Upper lobe of left lung (tissue), 6 donors: ENCODE measurements at regions not wholly inside any gene's neighbourhood (a gene's known extent, or its start where the extent isn't known, plus 50 kb on each side); places are given as distances from the start of the nearest gene placed in this dataset.

Source experiments
- ATAC-seq, 2 donors: fragments of 200-7000 bp; cut with Tn5 transposase; one replicate each; pipeline ENCODE4 v1.9.1; 2022; ENCODE audit warnings: mild to moderate bottlenecking in 2 of 2, moderate library complexity in 2 of 2; ENCODE audit not compliant: low FRiP score in 2 of 2
- DNase-seq, 2 donors: peaks; one replicate each; pipeline ENCODE4 v3.0.0-alpha.2; 2019 to 2020
- H3K27ac ChIP-seq, 4 donors: fragments of 200-600 bp; sonication (generic); one replicate each; pipeline ENCODE4 v1.5.1; 2016 to 2019
- H3K27me3 ChIP-seq, 4 donors: fragments of 200-600 bp; sonication (generic); one replicate each; pipeline ENCODE4 v1.5.1; 2017 to 2019
- H3K36me3 ChIP-seq, 4 donors: fragments of 200-600 bp; sonication (generic); one replicate each; pipeline ENCODE4 v1.5.1; 2016 to 2019
- H3K4me1 ChIP-seq, 4 donors: fragments of 200-600 bp; sonication (generic); one replicate each; pipeline ENCODE4 v1.5.1; 2018 to 2019
- H3K4me3 ChIP-seq, 4 donors: fragments of 200-600 bp; sonication (generic); one replicate each; pipeline ENCODE4 v1.5.1; 2017 to 2019; ENCODE audit warnings: mild to moderate bottlenecking in 2 of 4, moderate library complexity in 1 of 4
- H3K9me3 ChIP-seq, 4 donors: fragments of 200-600 bp; sonication (generic); one replicate each; pipeline ENCODE4 v1.5.1; 2018 to 2019
- EP300 ChIP-seq, 4 donors: sonication (generic); formaldehyde crosslinking; IDR thresholded peaks; one replicate each; pipeline ENCODE4 v1.5.1; 2017; ENCODE audit warnings: antibody characterized with exemption in 4 of 4, control low read depth in 2 of 4
- POLR2A ChIP-seq, 4 donors: fragments of 450-650 bp; IDR thresholded peaks; one replicate each; pipeline ENCODE4 v1.5.1; 2016 to 2017; ENCODE audit warnings: antibody characterized with exemption in 4 of 4, mild to moderate bottlenecking in 2 of 4
- POLR2AphosphoS5 ChIP-seq, 2 donors: sonication (generic); formaldehyde crosslinking; IDR thresholded peaks; one replicate each; pipeline ENCODE4 v1.5.1; 2017; ENCODE audit warnings: antibody characterized with exemption in 2 of 2
- WGBS, 2 donors: methylation state at CpG; one replicate each; pipeline ENCODE4 v1.1.5; 2017 to 2018; 5-methylcytosine and 5-hydroxymethylcytosine counted together
- TF ChIP-seq, protein P1 (sequence below), 6 experiments: fragments of 450-650 bp in 4 of 6; fragments of 200-600 bp in 2 of 6; sonication (generic) in 2 of 6; IDR thresholded peaks; one replicate each; pipeline ENCODE4 v1.5.1; 2016 to 2019; ENCODE audit warnings: antibody characterized with exemption in 6 of 6
- donor health status: DM: no; HTN: no; CAD: no; lungs with moderate emphysema.
- donor health status: DM: no; HTN: yes; CAD: no; lungs with severe emphysema.

DNA sequence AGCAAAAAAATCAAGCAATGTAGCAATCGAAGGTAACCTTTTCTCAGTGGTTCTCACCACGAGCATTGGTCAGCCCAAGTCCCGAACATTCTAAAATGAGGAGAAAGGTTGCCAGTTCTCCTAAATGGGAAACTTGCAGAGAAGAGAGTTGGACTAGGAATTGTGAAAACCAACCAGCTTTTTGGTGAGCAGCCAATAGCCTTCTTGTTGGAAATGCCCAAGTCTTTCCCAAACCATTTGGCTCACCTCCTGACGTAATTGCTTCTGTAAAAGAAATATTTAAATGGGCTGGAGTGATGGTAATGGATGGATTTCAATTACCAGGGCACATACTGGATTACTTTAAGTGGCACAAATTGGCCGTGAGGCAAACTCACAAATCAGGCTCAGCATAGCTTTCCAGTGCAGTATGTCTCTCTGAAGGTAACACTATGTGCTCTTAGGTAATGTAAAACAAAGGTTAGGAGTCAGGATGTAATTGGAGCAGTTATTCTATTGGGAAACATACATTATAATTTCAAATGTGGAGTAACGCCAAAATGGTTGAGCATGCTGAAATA is 423.2 kb downstream of the KLF5 start:
- ATAC-seq (no peak), DNase-seq (no peak)
- Histone ChIP-seq H3K9me3 (no peaks in the 10 kb centered on the region), H3K4me3 (no peak overlapping the region), H3K27me3 (no peaks in the 10 kb centered on the region), H3K4me1 (no peaks in the 10 kb centered on the region), H3K36me3 (no peaks in the 10 kb centered on the region), H3K27ac (no peak overlapping the region)
- 76 to 81% methylated on average over 6 of the region's 6 CpGs for WGBS, 2 donors
- TF ChIP-seq, protein P1, sequence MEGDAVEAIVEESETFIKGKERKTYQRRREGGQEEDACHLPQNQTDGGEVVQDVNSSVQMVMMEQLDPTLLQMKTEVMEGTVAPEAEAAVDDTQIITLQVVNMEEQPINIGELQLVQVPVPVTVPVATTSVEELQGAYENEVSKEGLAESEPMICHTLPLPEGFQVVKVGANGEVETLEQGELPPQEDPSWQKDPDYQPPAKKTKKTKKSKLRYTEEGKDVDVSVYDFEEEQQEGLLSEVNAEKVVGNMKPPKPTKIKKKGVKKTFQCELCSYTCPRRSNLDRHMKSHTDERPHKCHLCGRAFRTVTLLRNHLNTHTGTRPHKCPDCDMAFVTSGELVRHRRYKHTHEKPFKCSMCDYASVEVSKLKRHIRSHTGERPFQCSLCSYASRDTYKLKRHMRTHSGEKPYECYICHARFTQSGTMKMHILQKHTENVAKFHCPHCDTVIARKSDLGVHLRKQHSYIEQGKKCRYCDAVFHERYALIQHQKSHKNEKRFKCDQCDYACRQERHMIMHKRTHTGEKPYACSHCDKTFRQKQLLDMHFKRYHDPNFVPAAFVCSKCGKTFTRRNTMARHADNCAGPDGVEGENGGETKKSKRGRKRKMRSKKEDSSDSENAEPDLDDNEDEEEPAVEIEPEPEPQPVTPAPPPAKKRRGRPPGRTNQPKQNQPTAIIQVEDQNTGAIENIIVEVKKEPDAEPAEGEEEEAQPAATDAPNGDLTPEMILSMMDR (IDR thresholded peaks at IDR 0.05), result no peak
- no peak for TF ChIP-seq POLR2A (IDR thresholded peaks at IDR 0.05)
- no peak for TF ChIP-seq POLR2AphosphoS5 (IDR thresholded peaks at IDR 0.05)
- no peak for TF ChIP-seq EP300 (IDR thresholded peaks at IDR 0.05)

DNA sequence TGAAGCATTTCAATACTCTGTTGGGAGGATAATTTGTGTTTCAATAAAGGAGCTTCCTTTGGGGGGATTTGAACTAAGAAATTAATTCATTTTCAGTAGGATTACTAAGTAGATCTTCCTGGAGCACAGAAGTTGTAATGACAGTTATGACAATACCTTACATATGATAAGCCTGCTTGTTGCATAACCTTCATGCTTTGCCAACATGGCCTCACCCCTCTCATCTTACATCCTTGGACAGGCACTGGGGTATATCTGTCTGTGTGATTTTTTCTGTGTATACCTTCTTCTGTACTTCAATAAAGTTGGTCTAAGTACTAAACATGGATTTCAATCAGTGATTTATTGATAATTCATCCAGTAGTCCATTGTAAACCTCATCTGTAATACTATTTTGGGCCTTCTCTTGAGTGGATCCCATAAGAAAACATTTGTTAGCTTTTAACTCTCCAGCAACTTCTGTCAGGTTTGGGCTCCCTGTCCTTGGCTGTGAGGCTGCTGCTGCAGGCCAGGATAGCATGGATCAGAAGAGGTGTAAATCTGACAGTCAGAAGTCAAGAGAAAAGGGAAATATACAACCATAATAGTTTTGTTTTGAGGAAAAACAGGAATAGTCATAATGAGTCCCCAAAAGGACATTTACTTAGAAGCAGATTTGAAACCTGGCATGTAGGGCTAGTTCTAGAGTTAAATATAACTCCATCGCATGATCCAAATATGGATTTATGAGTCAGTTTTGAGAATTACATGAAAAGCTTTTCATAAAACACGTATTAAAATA is 422.2 kb downstream of the KLF5 start:
- H3K27ac ChIP-seq, result no peak overlapping the region
- no peaks in the 10 kb centered on the region for H3K27me3 ChIP-seq
- H3K9me3 ChIP-seq, result no peaks in the 10 kb centered on the region
- no peak for ATAC-seq
- H3K4me3 ChIP-seq, result no peak overlapping the region
- DNase-seq, result no peak
- no peaks in the 10 kb centered on the region for H3K36me3 ChIP-seq
- TF ChIP-seq, protein P1 (IDR thresholded peaks at IDR 0.05), result no peak
- TF ChIP-seq POLR2AphosphoS5 (IDR thresholded peaks at IDR 0.05), result no peak
- no peak for TF ChIP-seq EP300 (IDR thresholded peaks at IDR 0.05)
- no peak for TF ChIP-seq POLR2A (IDR thresholded peaks at IDR 0.05)
- no peaks in the 10 kb centered on the region for H3K4me1 ChIP-seq
- WGBS, 2 donors, result 83 to 84% methylated on average over 2 of the region's 2 CpGs

DNA sequence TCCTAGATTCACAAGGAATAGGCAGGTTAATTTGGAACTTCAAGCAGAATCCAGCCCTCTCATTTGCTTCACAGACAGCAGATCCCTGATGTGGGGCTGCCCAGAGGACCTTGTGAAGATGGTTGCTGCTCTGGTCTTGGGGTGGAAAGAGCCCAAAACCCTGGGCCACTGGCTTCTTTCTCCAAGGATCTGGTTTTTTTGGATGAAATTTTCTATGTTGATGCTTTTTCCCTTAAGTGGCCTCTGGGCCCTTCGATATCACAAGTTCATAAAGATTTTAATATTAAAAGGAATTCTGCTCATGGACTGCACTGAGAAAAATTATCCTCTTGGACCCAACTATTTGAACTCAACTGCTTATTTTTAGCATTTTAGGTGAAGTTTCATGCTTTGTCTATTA is 421.1 kb downstream of the KLF5 start:
- ATAC-seq (no peak), DNase-seq (no peak)
- Histone ChIP-seq H3K27me3 (no peaks in the 10 kb centered on the region), H3K4me3 (no peak overlapping the region), H3K4me1 (no peaks in the 10 kb centered on the region), H3K9me3 (no peaks in the 10 kb centered on the region), H3K27ac (no peak overlapping the region), H3K36me3 (no peaks in the 10 kb centered on the region)
- 86 to 100% methylated on average over 1 of the region's 1 CpG for WGBS, 2 donors
- TF ChIP-seq EP300 (IDR thresholded peaks at IDR 0.05) (no peak), POLR2A (IDR thresholded peaks at IDR 0.05) (no peak), POLR2AphosphoS5 (IDR thresholded peaks at IDR 0.05) (no peak)

DNA sequence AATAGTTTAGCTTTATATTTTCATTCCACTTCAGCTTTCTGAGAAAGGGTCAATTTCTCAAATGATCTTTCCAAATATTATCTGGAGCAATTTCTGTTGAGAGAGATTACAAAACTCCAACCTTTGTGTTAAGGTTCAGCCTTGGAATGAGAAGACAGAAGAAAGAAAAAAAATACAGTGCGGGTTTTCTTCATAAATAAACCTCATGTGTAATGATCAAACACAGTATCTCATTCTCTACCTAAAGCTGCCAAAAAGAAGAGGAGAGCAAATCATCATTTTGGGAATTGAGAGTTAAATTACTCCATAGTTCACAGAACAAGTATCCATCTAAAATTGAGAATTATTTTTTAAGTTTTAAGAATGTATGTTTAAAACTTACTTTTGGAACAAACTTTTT is 420.5 kb downstream of the KLF5 start:
- no peak for ATAC-seq
- 86 to 89% methylated on average over 1 of the region's 1 CpG for WGBS, 2 donors
- Histone ChIP-seq H3K36me3 (no peaks in the 10 kb centered on the region), H3K27me3 (no peaks in the 10 kb centered on the region), H3K27ac (no peak overlapping the region), H3K4me1 (no peaks in the 10 kb centered on the region), H3K4me3 (no peak overlapping the region), H3K9me3 (no peaks in the 10 kb centered on the region)
- DNase-seq, result no peak
- no peak for TF ChIP-seq POLR2A (IDR thresholded peaks at IDR 0.05)
- TF ChIP-seq, protein P1 (IDR thresholded peaks at IDR 0.05), result no peak
- no peak for TF ChIP-seq POLR2AphosphoS5 (IDR thresholded peaks at IDR 0.05)
- TF ChIP-seq EP300 (IDR thresholded peaks at IDR 0.05), result no peak

DNA sequence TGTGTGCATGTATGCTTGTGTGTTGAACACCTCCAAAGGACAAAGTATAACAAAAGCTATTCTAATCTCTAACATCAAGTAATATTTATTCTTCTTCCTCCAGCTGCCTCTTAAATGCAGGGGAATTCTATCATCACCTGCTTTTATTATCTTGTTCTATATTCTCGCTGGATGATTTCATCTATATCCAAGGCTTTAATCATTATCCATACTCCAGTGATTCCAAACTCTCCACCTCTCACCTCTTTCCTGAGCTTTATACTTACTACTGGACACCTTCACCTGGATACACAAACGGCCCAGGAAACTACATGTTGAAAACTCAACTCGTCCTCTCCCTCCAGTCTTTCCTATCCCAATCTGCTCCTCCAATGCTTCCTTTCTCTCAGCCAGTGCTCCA is 418.6 kb downstream of the KLF5 start:
- H3K27me3 ChIP-seq, result no peaks in the 10 kb centered on the region
- TF ChIP-seq POLR2A (IDR thresholded peaks at IDR 0.05), result no peak
- no peak for TF ChIP-seq EP300 (IDR thresholded peaks at IDR 0.05)
- TF ChIP-seq, protein P1 (IDR thresholded peaks at IDR 0.05), result no peak
- no peak for TF ChIP-seq POLR2AphosphoS5 (IDR thresholded peaks at IDR 0.05)
- no peaks in the 10 kb centered on the region for H3K9me3 ChIP-seq
- WGBS, 2 donors, result 86% methylated on average over 3 of the region's 3 CpGs
- no peak overlapping the region for H3K4me3 ChIP-seq
- H3K4me1 ChIP-seq, result no peaks in the 10 kb centered on the region
- ATAC-seq (no peak), DNase-seq (no peak)
- no peaks in the 10 kb centered on the region for H3K36me3 ChIP-seq
- no peak overlapping the region for H3K27ac ChIP-seq
